Transverse colon (tissue), 4 donors: ENCODE measurements at regions not wholly inside any gene's neighbourhood (a gene's known extent, or its start where the extent isn't known, plus 50 kb on each side); places are given as distances from the start of the nearest gene placed in this dataset.

Experiments used
- DNase-seq: peaks from one replicate; pipeline ENCODE4 v3.0.0-alpha.2; 2019
- H3K27ac ChIP-seq, 4 donors: fragments of 200-600 bp; sonication (generic); 2 replicates each; pipeline ENCODE4 v1.5.1; 2016 to 2018; ENCODE audit warnings: inconsistent platforms in 4 of 4
- H3K27me3 ChIP-seq: fragments of 200-600 bp; sonication (generic); 2 replicates; pipeline ENCODE4 v1.5.1; 2017; ENCODE audit warnings: inconsistent platforms
- H3K36me3 ChIP-seq, 4 donors: fragments of 200-600 bp; sonication (generic); 2 replicates each; pipeline ENCODE4 v1.5.1; 2017 to 2019; ENCODE audit warnings: inconsistent platforms in 4 of 4
- H3K4me1 ChIP-seq, 4 donors: fragments of 200-600 bp; sonication (generic); 2 replicates each; pipeline ENCODE4 v1.5.1; 2017 to 2020; ENCODE audit warnings: inconsistent platforms in 4 of 4
- H3K4me3 ChIP-seq, 4 donors: fragments of 200-600 bp; sonication (generic); 1 replicate in 1 of 4; 2 replicates in 3 of 4; pipeline versions ENCODE4 v1.5.1 to v1.6.1; 2017 to 2019; ENCODE audit warnings: inconsistent platforms in 4 of 4
- H3K9me3 ChIP-seq, 2 donors: fragments of 200-600 bp; sonication (generic); 2 replicates each; pipeline ENCODE4 v1.5.1; 2017 to 2019; ENCODE audit warnings: inconsistent platforms in 2 of 2
- CTCF ChIP-seq, 5 experiments: fragments of 200-600 bp in 3 of 5; fragments of 450-650 bp in 2 of 5; sonication (generic) in 3 of 5; IDR thresholded peaks; 1 replicate in 2 of 5; 2 replicates in 3 of 5; pipeline ENCODE4 v1.5.1; 2016 to 2017; ENCODE audit warnings: antibody characterized with exemption in 5 of 5, inconsistent platforms in 3 of 5, mild to moderate bottlenecking in 2 of 5, moderate library complexity in 1 of 5
- EP300 ChIP-seq: sonication (generic); formaldehyde crosslinking; IDR thresholded peaks from one replicate; pipeline ENCODE4 v1.6.1; 2017; ENCODE audit warnings: antibody characterized with exemption, low read depth
- POLR2A ChIP-seq: fragments of 450-650 bp; IDR thresholded peaks from one replicate; pipeline ENCODE4 v1.6.1; 2016; ENCODE audit warnings: antibody characterized with exemption, mild to moderate bottlenecking, moderate library complexity
- POLR2AphosphoS5 ChIP-seq, 3 donors: sonication (generic); formaldehyde crosslinking; IDR thresholded peaks; one replicate each; pipeline ENCODE4 v1.6.1; 2016; ENCODE audit warnings: antibody characterized with exemption in 3 of 3
- WGBS, 2 donors: methylation state at CpG; one replicate each; pipeline ENCODE4 v1.1.5; 2018; ENCODE audit warnings: low coverage in 1 of 2; 5-methylcytosine and 5-hydroxymethylcytosine counted together
- in situ Hi-C, 4 donors: fragments of 200-750 bp; cut with MboI; loops; one replicate each; pipeline versions ENCODE4 v1.15.0 to v1.15.1; 2017; ENCODE audit warnings: low sequenced_read_pairs in 3 of 4, low pct_ligation_motif_present in 1 of 4, low pct_unique_long_range_greater_than_20kb in 1 of 4
- intact Hi-C: fragments of 100-400 bp; cut with DNase I; formaldehyde crosslinking; loops from one replicate; pipeline ENCODE4 v1.15.1; 2023; ENCODE audit warnings: low total_unique reads

- intact Hi-C loops = no loop called here
- no CpG with 5 or more reads among the region's 3 CpGs for WGBS, 2 donors
- no peaks in the 10 kb centered on the region for H3K27me3 ChIP-seq
- no peaks in the 10 kb centered on the region for H3K4me1 ChIP-seq
- H3K9me3 ChIP-seq = no peaks in the 10 kb centered on the region
- TF ChIP-seq POLR2AphosphoS5 (IDR thresholded peaks at IDR 0.05) (no peak), EP300 (no peak), POLR2A (no peak), CTCF (IDR thresholded peaks at IDR 0.05) (no peak)
- H3K36me3 ChIP-seq = no peaks in the 10 kb centered on the region
- no peak overlapping the region for H3K27ac ChIP-seq
- no peak overlapping the region for H3K4me3 ChIP-seq
- DNase-seq = no peak
- in situ Hi-C loops = no loop called here
Observed at GRCh38 chrY:16627122-16627521, 1252.9 kb downstream of the CDY2B start.

GRCh38 chrY:16616201-16616975, 1263.6 kb downstream of the CDY2B start:
- in situ Hi-C loops = no loop called here
- Histone ChIP-seq H3K27ac (no peak overlapping the region), H3K9me3 (no peaks in the 10 kb centered on the region), H3K36me3 (no peaks in the 10 kb centered on the region), H3K27me3 (no peaks in the 10 kb centered on the region), H3K4me3 (no peak overlapping the region), H3K4me1 (no peaks in the 10 kb centered on the region)
- DNase-seq = no peak
- WGBS, 2 donors = no CpG with 5 or more reads among the region's 2 CpGs
- intact Hi-C loops = no loop called here
- TF ChIP-seq CTCF (IDR thresholded peaks at IDR 0.05) (no peak), POLR2AphosphoS5 (IDR thresholded peaks at IDR 0.05) (no peak), EP300 (no peak), POLR2A (no peak)

GRCh38 chrY:16608679-16609078, 1271.3 kb downstream of the CDY2B start:
- Histone ChIP-seq H3K4me3 (no peak overlapping the region), H3K9me3 (no peaks in the 10 kb centered on the region), H3K4me1 (no peaks in the 10 kb centered on the region), H3K36me3 (no peaks in the 10 kb centered on the region), H3K27ac (no peak overlapping the region), H3K27me3 (no peaks in the 10 kb centered on the region)
- intact Hi-C loops (no loop called here), in situ Hi-C loops (no loop called here)
- TF ChIP-seq POLR2A = no peak
- TF ChIP-seq EP300 = no peak
- no peak for TF ChIP-seq POLR2AphosphoS5 (IDR thresholded peaks at IDR 0.05)
- TF ChIP-seq CTCF (IDR thresholded peaks at IDR 0.05) = no peak
- DNase-seq = no peak

GRCh38 chrY:16602146-16602545, 1277.9 kb downstream of the CDY2B start:
- no peak for TF ChIP-seq EP300
- TF ChIP-seq POLR2AphosphoS5 (IDR thresholded peaks at IDR 0.05) = no peak
- TF ChIP-seq POLR2A = no peak
- no peak for TF ChIP-seq CTCF (IDR thresholded peaks at IDR 0.05)
- no peak for DNase-seq
- no peak overlapping the region for H3K4me3 ChIP-seq
- H3K27me3 ChIP-seq = no peaks in the 10 kb centered on the region
- H3K36me3 ChIP-seq = no peaks in the 10 kb centered on the region
- H3K4me1 ChIP-seq = no peaks in the 10 kb centered on the region
- intact Hi-C loops (no loop called here), in situ Hi-C loops (no loop called here)
- H3K27ac ChIP-seq = no peak overlapping the region
- H3K9me3 ChIP-seq = no peaks in the 10 kb centered on the region
